HG03066 (cell line): ENCODE measurements at regions not wholly inside any gene's neighbourhood (a gene's known extent, or its start where the extent isn't known, plus 50 kb on each side); places are given as distances from the start of the nearest gene placed in this dataset.

ENCODE experiments used
- ATAC-seq: cut with Tn5 transposase; IDR thresholded peaks from one replicate; pipeline ENCODE4 v1.9.1; 2021; ENCODE audit warnings: low read depth; ENCODE audit not compliant: unreplicated experiment

DNA sequence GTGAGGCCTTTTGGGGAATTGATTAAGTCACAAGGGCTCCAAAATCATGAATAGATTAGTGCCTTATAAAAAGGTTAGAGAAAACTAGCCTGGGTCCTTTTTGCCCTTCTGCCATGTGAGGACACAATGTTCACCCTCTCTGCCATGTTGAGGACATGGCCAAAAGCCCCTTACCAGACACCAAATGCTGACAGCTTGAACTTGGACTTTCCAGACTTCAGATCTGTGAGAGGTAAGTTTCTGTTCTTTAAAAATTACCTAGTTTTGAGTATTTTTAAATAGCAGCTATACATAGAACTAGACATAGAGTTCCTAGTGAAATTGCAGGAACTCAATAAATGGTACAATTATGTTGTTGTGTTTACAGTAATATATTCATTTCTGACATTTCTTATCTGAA, 1214.4 kb downstream of the ADGRL3 start:
- ATAC-seq = no peak

DNA sequence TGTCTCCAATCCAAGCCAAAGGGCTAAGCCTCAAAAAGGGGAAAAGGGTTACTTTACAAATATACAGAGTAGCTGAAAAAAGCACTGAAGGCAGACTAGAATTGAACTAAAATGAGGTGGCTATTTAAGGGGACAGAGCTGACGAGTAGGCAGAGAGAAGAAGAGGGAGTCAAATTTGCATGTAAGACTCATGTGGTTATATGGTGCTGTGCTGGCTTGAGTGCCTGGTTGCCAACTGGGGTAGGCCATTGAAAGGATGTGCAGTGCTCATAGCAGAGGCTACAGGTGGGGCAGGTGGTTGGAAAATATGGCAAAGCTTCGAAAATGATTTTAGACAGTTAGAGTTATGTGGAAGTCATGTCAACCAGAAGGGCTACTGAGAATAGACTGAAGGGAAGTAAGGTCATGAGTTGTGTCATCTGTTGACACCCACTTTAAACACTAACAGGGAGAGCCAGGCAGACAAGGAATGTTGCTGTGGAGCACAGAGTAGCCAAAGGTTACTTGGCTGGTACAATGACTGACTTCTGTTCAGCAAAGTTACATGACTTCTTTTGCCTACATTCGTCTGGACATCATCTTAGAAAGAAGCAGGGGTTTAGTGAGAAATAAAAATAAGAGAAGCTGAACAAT, 1210.4 kb downstream of the ADGRL3 start:
- no peak for ATAC-seq

DNA sequence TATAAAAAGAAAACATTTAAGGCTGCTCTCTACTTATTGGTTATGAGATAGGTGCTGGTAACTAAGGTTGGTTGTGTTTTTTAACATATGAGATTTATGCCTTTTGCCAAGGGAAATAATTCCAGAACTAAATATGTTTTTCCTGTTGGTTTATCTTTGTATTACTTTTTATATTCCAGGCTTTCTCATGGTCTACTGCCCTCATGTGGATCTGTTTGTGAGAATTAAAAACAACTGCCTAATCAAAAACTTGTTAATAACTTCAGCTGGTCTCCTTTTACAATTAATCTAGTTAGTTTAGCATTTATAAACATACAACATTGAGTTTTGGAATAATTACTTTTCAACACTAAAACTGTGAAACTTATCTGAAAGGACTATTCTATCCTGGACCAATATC, 1208.3 kb downstream of the ADGRL3 start:
- no peak for ATAC-seq

DNA sequence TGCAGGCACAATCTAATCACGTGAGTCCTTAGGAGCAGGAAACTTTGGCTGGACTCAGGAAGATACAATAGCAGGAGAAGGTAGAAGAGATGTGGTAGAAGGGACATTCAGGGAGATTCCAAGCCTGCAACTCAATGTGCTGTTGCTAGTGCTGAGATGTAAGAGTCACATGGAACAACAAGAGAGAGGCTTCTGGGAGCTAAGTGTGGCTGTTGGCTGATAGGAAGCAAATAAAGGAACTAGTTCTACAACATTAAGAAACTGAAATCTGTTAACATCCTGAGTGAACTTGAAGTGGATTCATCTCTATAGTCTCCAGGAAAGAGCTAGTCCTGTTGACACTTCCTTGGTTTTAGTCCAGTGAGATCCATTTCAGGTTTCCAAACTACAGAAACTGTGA, 1207.4 kb downstream of the ADGRL3 start:
- no peak for ATAC-seq

DNA sequence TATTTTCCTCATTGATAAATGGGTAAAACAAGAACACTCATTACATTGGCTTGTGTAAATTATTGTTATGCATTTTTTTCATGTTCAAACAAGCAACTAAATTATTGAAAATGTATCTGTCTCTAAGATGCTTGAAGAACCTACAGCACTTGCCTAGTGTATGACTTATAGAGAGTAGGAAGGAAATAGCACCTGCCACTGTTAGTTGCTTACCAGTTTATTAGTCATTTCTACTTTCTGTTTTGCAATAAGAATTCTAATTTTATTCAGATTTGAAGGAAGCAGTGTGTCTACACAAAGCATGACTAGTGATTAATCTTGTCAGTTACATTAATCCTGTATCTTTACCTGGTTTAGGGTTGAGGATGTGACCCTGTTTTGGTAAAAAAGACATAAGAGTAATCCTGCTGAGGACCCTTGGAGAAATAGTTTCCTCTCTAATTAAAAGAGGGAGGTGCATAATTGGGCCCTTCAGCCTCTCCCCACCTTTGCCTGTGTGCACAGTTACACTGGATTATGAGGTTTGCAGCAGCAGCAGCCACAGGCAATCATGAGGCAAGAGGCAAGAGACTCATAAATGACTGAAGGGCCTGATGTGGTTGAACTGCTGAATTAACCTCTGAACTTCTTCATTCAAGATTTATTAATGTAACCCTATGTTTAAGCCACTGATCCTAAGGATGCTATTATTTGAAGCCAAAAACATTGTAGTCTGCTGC, 1202.1 kb downstream of the ADGRL3 start:
- no peak for ATAC-seq

DNA sequence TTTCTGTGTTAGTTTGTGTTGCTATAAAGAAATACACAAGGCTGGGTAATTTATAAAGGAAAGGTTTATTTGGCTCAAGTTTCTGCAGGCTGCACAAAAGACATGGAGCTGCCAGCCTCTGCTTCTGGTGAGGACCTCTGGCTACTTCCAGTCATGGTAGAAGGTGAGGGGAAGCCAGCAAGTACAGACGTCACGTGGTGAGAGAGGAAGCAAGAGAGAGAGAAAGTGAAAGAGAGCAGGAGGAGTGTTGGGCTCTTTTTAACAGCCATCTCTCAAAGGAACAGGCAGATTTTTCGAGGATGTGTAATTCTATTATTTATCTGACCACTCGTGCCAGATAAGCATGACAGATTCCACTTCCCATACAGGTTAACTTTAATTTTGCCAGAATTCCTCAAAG, 1199.1 kb downstream of the ADGRL3 start:
- peak; percentile 71 for ATAC-seq

DNA sequence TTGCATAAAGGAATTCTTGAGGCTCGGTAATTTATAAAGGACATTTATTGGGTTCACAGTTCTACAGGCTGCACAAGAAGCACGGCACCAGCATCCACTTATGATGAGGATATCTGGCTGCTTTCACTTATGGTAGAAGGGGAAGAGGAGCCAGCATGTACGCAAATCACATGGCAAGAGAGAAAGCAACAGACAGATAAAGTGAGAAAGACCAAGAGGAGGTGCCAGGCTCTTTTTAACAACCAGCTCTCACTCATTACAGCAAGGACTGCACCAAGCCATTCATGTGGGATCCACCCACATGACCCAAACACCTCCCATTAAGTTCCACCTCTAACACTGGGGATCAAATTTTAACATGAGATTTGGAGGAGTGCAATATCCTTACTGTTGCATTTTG, 1198.2 kb downstream of the ADGRL3 start:
- ATAC-seq = no peak

DNA sequence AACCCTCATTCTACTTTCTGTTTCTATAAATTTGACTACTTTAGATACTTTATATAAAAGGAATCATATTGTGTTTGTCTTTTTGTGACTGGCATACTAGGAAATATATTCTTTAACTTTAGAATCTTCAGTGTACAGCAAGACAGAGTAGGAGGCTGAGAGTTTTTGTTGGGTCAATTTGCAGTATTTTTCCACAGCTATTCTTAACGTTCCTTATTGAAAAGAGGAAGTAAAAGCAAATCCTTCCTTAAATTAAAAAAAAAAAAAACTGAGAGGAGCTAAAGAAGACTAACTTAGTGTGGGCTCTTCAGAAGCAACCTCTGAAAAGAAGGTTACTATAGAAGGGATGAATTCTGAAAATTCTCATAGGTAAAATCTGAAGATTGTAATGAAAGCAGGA, 1194.6 kb downstream of the ADGRL3 start:
- no peak for ATAC-seq

DNA sequence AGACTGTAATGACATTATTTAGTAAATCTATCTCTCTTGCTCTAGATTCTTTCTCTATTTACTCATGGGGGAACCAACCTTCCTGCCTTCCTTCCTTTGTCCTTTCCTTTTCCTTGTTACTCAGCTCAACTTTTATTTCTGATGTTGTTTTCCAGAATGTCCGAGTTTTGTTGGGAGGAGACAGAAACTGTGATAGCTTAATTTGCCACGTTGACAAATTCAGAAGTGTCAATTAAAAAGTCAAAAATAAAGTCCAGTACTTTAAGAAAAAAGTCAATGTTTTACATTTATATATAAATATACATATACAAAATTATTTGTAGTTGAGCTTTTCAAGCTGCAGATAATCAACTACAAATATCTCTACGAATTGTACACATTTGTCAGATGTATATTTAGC, 1187.7 kb downstream of the ADGRL3 start:
- no peak for ATAC-seq

DNA sequence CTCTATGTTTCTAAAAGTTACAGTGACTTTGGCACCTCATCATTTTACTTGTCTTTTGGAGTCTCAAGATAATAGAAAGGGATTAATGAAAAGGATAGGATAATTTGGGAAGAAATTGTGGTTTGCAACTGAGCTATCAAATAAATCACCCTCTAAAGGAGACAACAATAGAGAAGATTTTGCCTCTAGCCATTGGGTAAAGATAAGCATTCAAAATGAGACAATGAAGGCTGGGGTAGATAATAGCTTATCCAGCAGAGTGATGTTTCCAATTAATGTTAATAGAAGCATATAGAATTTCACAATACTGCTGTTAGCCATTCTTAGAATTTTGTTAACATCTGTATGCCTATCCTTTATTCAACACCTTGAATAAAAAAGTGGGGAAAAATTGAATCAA, 1177.6 kb downstream of the ADGRL3 start:
- no peak for ATAC-seq

DNA sequence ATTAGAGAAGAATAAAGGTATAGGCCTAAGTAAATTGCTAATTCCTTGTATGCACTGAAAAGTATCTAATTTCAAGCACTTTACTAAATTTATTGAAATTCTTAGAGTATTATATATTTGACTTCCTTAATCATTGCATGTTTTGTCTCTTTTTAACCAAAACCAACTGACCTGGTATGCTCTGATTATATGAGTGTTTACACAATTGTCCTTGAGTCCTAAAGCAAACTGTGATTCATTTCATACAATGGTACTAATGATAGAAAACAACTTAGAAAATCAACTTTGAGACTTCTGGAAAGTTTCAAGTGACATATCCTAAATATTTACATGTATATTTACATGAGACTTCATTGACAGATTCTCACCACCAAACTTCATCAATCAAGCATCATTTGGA, 1177.1 kb downstream of the ADGRL3 start:
- no peak for ATAC-seq

DNA sequence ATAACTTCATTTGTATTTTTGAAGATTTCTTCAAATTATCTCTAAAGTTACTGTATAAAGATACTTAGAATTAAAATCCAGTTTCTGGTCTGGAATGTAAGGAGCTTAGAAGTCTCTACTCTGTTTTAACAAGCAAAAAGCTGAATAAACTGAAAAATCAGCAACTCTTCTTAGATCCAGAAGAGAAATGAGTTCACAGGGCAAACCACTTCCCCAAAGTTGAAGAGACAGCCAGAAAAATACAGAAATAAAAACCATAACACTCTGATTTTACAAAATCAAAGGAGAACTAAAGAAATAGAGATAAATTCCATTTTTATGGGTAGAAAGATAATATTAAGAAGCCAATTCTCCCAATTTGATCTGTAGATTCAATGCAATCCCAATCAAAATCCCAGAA, 1166.8 kb downstream of the ADGRL3 start:
- ATAC-seq = no peak

DNA sequence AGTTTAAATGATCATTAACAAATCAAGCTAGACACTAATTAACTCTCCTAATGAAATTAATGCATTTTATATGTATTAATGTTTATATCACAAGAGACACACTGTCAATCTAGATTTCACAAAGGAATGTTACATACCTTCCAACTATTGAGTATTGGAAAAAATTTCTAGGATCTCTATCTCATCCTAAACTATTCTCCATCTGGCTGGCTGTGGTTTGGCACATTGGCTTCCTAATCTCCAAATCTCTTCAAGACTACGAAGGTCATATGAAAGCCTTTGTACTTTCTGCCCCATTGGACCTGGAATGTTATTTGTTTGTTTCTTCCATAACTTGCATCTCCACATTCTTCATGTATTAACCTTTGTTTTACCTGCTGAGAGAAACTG, 1160.0 kb downstream of the ADGRL3 start:
- ATAC-seq = no peak

DNA sequence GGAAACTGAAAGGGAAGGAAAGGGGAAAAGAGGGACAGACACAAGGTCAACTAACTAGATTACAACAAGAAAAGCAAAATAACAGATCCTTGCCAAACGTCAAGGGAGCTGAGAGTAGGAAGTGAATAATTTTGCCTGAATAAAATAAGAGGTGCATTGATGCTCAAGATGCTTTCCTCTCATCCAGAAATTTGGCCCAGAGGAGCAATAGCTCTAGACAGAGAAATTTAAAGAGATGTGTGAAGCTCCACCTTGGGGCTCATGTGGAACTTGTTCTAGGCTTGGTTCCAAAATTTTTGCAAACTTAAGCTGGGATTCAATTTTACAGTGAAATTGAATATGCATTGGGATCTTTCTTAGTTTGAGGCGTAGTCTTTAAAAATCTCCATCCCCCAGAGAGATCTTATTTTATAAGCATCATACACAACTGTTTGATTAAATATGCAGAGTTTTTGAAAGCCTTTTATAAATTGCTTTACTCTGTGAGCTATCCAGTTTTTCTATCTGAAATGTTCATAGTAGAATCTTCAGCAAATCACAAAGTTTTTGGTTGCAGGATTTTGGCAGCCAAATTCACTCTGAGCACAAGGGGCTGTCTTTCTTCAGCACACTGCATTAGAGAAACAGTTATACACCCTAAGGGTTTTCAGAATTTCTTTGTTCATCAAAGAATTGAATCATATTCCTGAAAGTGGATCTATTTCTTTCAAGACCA, 1159.5 kb downstream of the ADGRL3 start:
- no peak for ATAC-seq

DNA sequence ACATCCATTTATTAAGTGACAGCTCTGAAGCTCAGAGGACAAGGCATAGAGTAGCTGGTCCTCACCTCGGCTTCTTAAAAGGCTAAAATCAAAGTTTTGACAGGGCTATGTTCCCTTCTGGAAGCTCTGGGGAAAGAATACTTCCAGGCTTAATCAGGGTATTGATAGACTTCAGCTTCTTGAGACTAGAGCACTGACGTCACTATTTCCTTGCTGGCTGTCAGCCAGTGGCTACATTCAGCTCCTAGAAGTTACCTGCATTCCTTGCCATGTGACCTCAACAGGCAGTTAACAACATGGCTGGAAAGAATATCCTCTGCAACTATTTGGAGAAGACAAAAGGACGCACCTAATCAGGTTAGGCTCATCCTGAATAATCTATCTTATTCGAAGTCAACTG, 1144.8 kb downstream of the ADGRL3 start:
- no peak for ATAC-seq

DNA sequence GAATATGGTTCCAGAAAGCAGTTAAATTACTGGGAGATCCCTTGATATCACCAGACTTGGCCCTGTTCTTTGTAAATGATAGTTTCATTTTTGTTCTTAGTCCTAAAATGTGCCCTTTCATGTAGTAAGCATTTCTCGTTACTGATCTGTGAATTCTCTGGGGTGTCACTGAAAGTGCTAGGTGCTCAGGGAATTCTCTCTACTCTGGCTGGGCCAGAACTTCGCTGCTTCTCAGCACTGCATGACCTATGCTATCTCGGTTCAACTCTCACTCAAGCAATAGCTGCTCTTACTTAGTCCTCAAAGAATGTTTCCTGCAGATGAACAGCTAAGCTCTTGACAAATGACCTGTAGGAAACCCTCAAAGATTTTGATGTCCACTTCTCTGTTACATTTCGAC, 1144.3 kb downstream of the ADGRL3 start:
- ATAC-seq = no peak

DNA sequence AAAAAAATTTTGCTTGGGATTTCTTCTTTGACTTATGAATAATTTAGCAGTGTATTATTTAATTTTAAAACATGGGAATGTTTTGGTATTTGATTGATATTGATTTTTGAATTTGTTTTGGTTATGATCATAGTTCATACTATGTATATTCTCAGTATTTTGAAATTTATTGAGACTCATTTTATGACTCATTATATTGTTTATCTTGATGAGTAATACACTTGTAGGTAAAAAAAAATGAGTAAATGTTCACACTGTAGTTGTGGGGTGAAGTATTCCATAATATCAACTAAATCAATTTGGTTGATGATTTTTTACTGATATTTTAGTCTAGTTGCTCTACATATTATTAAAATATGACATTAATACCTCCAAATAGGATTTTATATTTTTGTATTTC, 1142.2 kb downstream of the ADGRL3 start:
- no peak for ATAC-seq

DNA sequence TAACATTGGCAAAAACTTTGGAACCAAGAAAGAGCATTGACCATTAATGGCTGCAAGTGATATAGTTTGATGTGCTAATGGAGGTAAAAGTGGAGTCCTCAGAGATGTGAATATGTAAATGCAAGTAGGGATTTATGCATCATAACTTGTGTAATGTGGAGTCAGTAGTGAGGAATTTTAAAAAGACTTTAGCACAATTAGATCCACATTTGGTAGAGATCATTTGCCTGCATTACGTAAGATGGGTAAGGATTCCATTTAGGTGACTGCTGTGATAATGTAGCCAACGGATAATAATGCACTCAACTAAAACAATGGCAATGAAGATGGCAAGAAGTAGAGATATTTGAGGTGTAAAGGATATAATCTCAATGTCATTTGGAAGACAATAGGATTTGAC, 1128.4 kb downstream of the ADGRL3 start:
- no peak for ATAC-seq

DNA sequence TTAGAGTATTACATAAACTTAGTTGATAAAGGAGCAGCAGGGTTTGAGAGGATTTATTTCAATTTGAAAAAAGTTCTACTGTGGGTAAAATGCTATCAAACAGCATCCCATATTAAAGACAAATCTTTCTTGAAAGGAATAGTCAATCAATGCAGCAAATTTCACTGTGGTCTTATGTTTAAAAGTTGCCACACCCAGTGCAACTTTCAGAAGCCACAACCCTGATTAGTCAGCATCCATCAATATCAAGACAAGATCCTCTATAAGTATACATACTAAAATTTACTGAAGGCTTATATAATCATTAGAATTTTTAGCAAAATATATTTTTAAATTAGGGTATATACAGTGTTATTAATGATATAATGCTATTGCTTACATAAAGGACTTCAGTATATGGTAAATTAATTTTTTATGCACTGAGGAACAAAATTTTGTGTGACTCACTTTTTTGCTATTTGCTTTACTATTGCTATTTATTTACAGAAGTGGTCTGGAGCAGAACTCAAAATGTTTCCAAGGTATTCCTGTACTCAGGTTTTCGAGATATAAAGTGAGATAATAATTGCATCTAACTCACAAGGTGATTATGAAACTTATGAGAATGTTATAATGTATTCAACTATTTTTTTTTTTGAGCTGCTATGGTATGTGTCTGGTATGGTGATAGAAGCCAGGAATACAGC, 1127.6 kb downstream of the ADGRL3 start:
- ATAC-seq = no peak

DNA sequence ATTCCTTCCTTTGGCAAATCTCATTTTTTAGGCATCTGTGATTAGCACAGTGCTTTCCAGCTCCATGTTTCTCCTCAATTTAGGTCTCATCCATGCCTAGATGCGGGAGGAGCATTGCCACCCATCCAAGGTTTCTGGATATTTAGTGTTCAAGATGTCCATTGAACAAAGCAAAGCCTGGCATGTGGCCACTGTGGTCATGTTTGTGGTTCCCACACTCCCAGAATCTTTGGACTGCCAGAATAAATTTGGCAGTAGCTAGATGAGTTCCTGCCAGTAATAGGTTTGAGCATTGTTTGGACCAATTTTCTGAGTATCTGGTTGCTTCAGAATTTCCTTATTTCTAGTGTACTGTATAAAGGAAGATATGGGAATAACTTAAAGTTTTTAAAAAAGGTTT, 1124.1 kb downstream of the ADGRL3 start:
- no peak for ATAC-seq

DNA sequence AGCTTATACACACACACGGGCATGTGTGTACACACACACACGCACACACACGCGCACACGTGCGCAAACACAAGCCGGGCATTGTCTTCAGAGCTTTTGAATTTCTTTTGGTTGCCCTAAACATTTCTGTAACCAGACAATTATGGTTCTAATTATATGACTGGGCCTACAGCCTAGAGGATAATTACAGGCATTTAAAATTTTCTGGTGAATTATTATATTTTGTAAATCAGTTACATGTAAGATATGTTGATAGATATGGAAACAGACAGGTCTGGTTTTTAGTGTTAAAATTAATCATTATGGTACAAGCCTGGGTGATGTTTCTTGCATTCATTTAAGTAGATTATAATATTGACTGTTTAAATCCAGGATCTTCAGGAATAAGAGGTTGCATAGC, 1120.5 kb downstream of the ADGRL3 start:
- no peak for ATAC-seq
